ENCODE measurements at regions not wholly inside any gene's neighbourhood (a gene's known extent, or its start where the extent isn't known, plus 50 kb on each side); places are given as distances from the start of the nearest gene placed in this dataset.

GRCh38 chr12:46131732-46132469 lies 136.9 kb downstream of the SLC38A1 start:
- DNase-seq (ENCODE audit: low read depth in 2 of 2), result no peak

GRCh38 chr12:46127656-46128055 lies 137.3 kb upstream of the SCAF11 start:
- DNase-seq (ENCODE audit: low read depth in 2 of 2), result no peak

GRCh38 chr12:46126050-46126727 lies 135.8 kb upstream of the SCAF11 start:
- DNase-seq (ENCODE audit: low read depth in 2 of 2), result no peak

GRCh38 chr12:46124848-46125619 lies 134.7 kb upstream of the SCAF11 start:
- DNase-seq (ENCODE audit: low read depth in 2 of 2), result peak; percentile 3 to 9

- no peak for DNase-seq (ENCODE audit: low read depth in 2 of 2)
Observed at GRCh38 chr12:46124132-46124847, 133.9 kb upstream of the SCAF11 start.

- DNase-seq (ENCODE audit: low read depth in 2 of 2), result no peak
Observed at GRCh38 chr12:46112364-46112763, 122.0 kb upstream of the SCAF11 start.

- DNase-seq (ENCODE audit: low read depth in 2 of 2), result no peak
Observed at GRCh38 chr12:46111715-46112114, 121.3 kb upstream of the SCAF11 start.

GRCh38 chr12:46110928-46111699 lies 120.7 kb upstream of the SCAF11 start:
- no peak for DNase-seq (ENCODE audit: low read depth in 2 of 2)

GRCh38 chr12:46110223-46110611 lies 119.8 kb upstream of the SCAF11 start:
- DNase-seq (ENCODE audit: low read depth in 2 of 2), result no peak

- DNase-seq (ENCODE audit: low read depth in 2 of 2), result no peak
Observed at GRCh38 chr12:46109343-46110222, 119.2 kb upstream of the SCAF11 start.

- no peak for DNase-seq (ENCODE audit: low read depth in 2 of 2)
Observed at GRCh38 chr12:46108721-46109120, 118.3 kb upstream of the SCAF11 start.

GRCh38 chr12:46107591-46107990 lies 117.2 kb upstream of the SCAF11 start:
- no peak for DNase-seq (ENCODE audit: low read depth in 2 of 2)

GRCh38 chr12:46105735-46106134 lies 115.4 kb upstream of the SCAF11 start:
- DNase-seq (ENCODE audit: low read depth in 2 of 2), result no peak

GRCh38 chr12:46103559-46104383 lies 113.4 kb upstream of the SCAF11 start:
- no peak for DNase-seq (ENCODE audit: low read depth in 2 of 2)

- no peak for DNase-seq (ENCODE audit: low read depth in 2 of 2)
Observed at GRCh38 chr12:46101485-46101869, 111.1 kb upstream of the SCAF11 start.

GRCh38 chr12:46100551-46101484 lies 110.4 kb upstream of the SCAF11 start:
- no peak for DNase-seq (ENCODE audit: low read depth in 2 of 2)

GRCh38 chr12:46089414-46090162 lies 99.2 kb upstream of the SCAF11 start:
- DNase-seq (ENCODE audit: low read depth in 2 of 2), result no peak
